B cell (primary cell): ENCODE measurements at regions not wholly inside any gene's neighbourhood (a gene's known extent, or its start where the extent isn't known, plus 50 kb on each side); places are given as distances from the start of the nearest gene placed in this dataset.

Experiments
- CTCF ChIP-seq: fragments of 200-600 bp; IDR thresholded peaks from one replicate; pipeline ENCODE4 v1.8.0; 2022; ENCODE audit warnings: antibody characterized with exemption, mild to moderate bottlenecking
- EZH2 ChIP-seq: IDR thresholded peaks from 2 replicates; pipeline ENCODE4 v1.6.1; 2012; ENCODE audit warnings: borderline replicate concordance, low read depth, mild to moderate bottlenecking, moderate library complexity, low read length; ENCODE audit not compliant: insufficient read depth, poor library complexity, severe bottlenecking

GRCh38 chr14:94961386-94962165 is 191.7 kb upstream of the GSC start:
- no peak for TF ChIP-seq CTCF
- TF ChIP-seq EZH2 = no peak
